GM12892 (cell line): ENCODE measurements at regions not wholly inside any gene's neighbourhood (a gene's known extent, or its start where the extent isn't known, plus 50 kb on each side); places are given as distances from the start of the nearest gene placed in this dataset.
"Not testable (repeated sequence)": the region's sequence is repeated elsewhere in the genome, so short reads cannot be mapped to it uniquely, and the experiment has no call there.

ENCODE experiments used
- POLR2AphosphoS5 ChIP-seq: IDR thresholded peaks from 2 replicates; pipeline ENCODE4 v1.6.1; 2011; ENCODE audit warnings: low read depth, low read length, control low read depth
- TAF1 ChIP-seq: IDR thresholded peaks from 2 replicates; pipeline ENCODE4 v1.6.1; 2011; ENCODE audit warnings: low read depth, mild to moderate bottlenecking, control low read depth, low read length, borderline replicate concordance

DNA sequence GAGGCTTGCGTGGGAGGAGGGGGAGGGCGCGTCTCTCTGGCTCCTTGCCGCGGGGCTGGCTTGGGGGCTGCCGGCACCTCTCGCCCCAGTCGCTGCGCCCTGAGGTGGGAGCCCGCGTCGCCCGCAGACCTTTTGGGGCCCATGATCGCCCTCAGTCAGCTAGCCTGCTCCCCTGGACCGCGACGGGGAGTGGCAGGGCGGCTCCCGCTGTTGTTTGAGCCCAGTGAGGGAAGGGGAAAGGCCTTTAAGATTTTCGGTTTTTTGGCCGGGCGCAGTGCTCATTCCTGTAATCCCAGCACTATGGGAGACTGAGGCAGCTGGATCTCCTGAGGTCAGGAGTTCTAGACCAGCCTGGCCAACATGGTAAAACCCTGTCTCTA is 62.4 kb upstream of the GOLGA6L4 start:
- TF ChIP-seq TAF1, POLR2AphosphoS5: not testable (repeated sequence)
